Type B pancreatic cell (in vitro differentiated cells): ENCODE measurements at regions not wholly inside any gene's neighbourhood (a gene's known extent, or its start where the extent isn't known, plus 50 kb on each side); places are given as distances from the start of the nearest gene placed in this dataset.

ENCODE experiments used
- DNase-seq: peaks from one replicate; pipeline ENCODE4 v3.0.0; 2021; ENCODE audit warnings: mixed read lengths; ENCODE audit not compliant: unreplicated experiment; ENCODE audit errors: extremely low spot score
- H3K27ac Mint-ChIP-seq: 2 replicates; pipeline ENCODE4 v1.8.0; 2021; ENCODE audit warnings: mild to moderate bottlenecking, mixed read lengths
- H3K27me3 Mint-ChIP-seq: 2 replicates; pipeline ENCODE4 v1.8.0; 2021; ENCODE audit warnings: mixed read lengths
- H3K36me3 Mint-ChIP-seq: 2 replicates; pipeline ENCODE4 v1.8.0; 2021; ENCODE audit warnings: mixed read lengths
- H3K4me1 Mint-ChIP-seq: one replicate; pipeline ENCODE4 v1.8.0; 2021; ENCODE audit warnings: mixed read lengths; ENCODE audit not compliant: unreplicated experiment
- H3K4me3 Mint-ChIP-seq: 2 replicates; pipeline ENCODE4 v1.8.0; 2021; ENCODE audit warnings: mild to moderate bottlenecking, mixed read lengths
- H3K9me3 Mint-ChIP-seq: 2 replicates; pipeline ENCODE4 v1.8.0; 2021; ENCODE audit warnings: mixed read lengths
- TF ChIP-seq, protein P1 (sequence below): fragments of 200-600 bp; sonication (generic); conservative IDR thresholded peaks from 2 replicates; pipeline ENCODE4 v1.5.0; 2021; ENCODE audit warnings: antibody characterized with exemption, mild to moderate bottlenecking

DNA sequence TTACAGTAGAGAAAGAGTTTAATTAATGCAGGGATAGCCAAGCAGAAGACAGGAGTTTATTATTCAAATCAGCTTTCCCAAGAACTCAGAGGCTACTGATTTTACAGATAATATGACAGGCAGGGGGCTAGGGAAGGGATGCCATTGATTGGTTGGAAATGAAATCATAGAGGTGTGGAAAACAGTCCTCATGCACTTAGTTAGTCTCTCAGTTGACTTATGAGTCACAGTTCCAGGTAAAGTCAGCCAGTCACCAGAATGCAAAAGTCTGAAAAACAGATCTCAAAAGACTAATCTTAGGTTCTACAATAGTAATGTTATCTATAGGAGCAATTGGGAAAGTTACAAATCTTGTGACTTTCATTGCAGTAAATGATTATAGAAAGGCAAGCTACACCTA is 676.4 kb upstream of the CHAC2 start:
- no peak overlapping the region for H3K27ac Mint-ChIP-seq
- no peak overlapping the region for H3K4me3 Mint-ChIP-seq
- H3K4me1 Mint-ChIP-seq: no peaks in the 10 kb centered on the region
- no peak for DNase-seq
- H3K27me3 Mint-ChIP-seq: no peaks in the 10 kb centered on the region
- TF ChIP-seq, protein P1, sequence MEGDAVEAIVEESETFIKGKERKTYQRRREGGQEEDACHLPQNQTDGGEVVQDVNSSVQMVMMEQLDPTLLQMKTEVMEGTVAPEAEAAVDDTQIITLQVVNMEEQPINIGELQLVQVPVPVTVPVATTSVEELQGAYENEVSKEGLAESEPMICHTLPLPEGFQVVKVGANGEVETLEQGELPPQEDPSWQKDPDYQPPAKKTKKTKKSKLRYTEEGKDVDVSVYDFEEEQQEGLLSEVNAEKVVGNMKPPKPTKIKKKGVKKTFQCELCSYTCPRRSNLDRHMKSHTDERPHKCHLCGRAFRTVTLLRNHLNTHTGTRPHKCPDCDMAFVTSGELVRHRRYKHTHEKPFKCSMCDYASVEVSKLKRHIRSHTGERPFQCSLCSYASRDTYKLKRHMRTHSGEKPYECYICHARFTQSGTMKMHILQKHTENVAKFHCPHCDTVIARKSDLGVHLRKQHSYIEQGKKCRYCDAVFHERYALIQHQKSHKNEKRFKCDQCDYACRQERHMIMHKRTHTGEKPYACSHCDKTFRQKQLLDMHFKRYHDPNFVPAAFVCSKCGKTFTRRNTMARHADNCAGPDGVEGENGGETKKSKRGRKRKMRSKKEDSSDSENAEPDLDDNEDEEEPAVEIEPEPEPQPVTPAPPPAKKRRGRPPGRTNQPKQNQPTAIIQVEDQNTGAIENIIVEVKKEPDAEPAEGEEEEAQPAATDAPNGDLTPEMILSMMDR: no peak
- no peaks in the 10 kb centered on the region for H3K36me3 Mint-ChIP-seq
- H3K9me3 Mint-ChIP-seq: no peaks in the 10 kb centered on the region

DNA sequence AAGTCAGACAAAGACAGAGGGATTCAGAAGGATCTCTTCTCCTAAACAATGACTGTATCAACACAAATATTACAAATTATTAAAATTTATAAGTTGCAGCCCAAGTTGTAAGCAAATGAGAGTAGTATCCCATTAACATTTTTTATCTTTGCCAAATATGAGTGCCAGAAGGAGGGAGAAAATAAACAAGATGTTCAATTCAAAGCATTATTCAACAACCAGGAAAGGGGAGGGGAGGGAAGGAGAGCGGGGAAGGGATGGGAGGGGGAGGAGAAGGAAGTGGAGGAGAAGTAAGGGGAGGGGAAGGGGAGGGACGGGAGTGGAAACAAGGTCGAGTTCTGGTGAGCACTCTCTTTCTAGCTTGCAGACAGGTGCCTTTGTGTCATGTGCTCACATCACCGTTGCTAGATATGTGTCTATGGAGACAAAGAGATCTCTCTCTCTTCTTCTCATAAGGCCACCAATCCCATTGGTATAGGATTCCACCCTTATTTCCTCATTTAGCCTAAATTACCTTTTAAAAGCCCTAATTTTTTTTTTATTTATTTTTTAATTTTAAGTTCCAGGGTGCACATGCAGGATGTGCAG is 679.6 kb upstream of the CHAC2 start:
- no peak for DNase-seq
- no peaks in the 10 kb centered on the region for H3K36me3 Mint-ChIP-seq
- H3K9me3 Mint-ChIP-seq: no peaks in the 10 kb centered on the region
- no peak overlapping the region for H3K27ac Mint-ChIP-seq
- no peaks in the 10 kb centered on the region for H3K4me1 Mint-ChIP-seq
- H3K27me3 Mint-ChIP-seq: no peaks in the 10 kb centered on the region
- TF ChIP-seq, protein P1: no peak
- no peak overlapping the region for H3K4me3 Mint-ChIP-seq

GRCh38 chr2:53087262-53087873 is 680.2 kb upstream of the CHAC2 start:
- Mint-ChIP-seq H3K4me3 (no peak overlapping the region), H3K27ac (no peak overlapping the region), H3K9me3 (no peaks in the 10 kb centered on the region), H3K36me3 (no peaks in the 10 kb centered on the region), H3K4me1 (no peaks in the 10 kb centered on the region), H3K27me3 (no peaks in the 10 kb centered on the region)
- no peak for DNase-seq
- TF ChIP-seq, protein P1: no peak

DNA sequence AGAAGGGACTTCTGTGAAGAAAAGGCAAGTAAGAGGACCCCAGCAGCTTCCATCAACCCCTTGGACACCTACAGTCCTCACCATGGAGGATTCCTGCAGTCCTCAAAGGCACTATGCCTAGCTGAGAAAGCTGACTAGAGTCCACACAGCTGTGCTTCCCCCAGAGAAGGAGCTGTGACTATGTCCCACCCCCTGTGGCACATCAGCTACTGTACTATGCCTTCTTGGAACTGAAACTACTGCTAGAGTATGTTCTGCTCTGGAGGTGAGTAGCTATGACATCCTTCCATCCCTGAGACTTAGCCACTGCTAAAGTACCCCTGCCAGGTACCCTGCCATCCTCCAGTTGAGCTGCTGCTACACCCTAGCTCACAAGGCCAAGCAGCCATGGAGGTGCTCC is 690.2 kb upstream of the CHAC2 start:
- no peaks in the 10 kb centered on the region for H3K4me1 Mint-ChIP-seq
- H3K9me3 Mint-ChIP-seq: peaks cover 5% of the 10 kb centered on the region
- TF ChIP-seq, protein P1: no peak
- H3K4me3 Mint-ChIP-seq: no peak overlapping the region
- no peak for DNase-seq
- no peak overlapping the region for H3K27ac Mint-ChIP-seq
- H3K27me3 Mint-ChIP-seq: no peaks in the 10 kb centered on the region
- H3K36me3 Mint-ChIP-seq: no peaks in the 10 kb centered on the region

DNA sequence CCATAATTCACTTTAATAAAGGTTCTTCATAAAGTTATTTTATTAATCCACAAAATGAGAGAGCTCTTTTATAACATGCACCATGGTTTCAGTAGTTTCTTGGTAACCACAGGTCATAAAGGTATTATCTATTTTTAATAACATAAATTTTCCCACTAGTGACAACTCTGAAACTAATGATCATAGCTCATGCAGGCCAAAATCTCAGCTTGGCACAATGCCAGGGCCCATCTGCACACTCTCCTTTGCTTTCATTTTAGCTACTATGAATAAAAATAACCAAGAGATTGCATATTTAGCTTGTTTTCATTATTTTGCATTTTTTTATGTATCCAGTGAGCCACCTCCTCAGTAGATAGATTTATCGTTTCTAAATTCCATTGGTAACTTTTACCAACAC is 691.8 kb upstream of the CHAC2 start:
- no peaks in the 10 kb centered on the region for H3K4me1 Mint-ChIP-seq
- no peak for DNase-seq
- TF ChIP-seq, protein P1: no peak
- H3K27me3 Mint-ChIP-seq: no peaks in the 10 kb centered on the region
- no peaks in the 10 kb centered on the region for H3K9me3 Mint-ChIP-seq
- H3K4me3 Mint-ChIP-seq: no peak overlapping the region
- H3K36me3 Mint-ChIP-seq: no peaks in the 10 kb centered on the region
- H3K27ac Mint-ChIP-seq: no peak overlapping the region

DNA sequence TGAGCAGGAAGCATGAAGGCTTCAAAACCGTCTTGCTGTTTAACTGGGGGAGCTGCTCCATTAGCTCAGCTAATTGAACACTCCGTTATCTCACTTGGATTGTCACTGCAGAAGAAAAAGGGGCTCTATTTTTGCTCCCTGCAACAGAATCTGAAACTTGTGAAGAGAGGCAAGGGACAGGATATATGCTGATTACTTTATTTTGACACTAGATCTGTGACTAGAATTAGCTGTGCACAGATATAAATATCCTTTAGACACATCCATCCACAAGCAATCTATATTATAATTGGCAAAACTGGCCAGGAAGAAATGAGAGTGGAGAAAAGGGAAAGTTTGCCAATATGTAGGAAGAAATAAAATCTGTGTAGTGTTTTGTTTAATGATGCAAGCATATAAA is 700.1 kb upstream of the CHAC2 start:
- Mint-ChIP-seq H3K27me3 (no peaks in the 10 kb centered on the region), H3K36me3 (no peaks in the 10 kb centered on the region), H3K27ac (no peak overlapping the region), H3K4me1 (no peaks in the 10 kb centered on the region), H3K9me3 (no peaks in the 10 kb centered on the region), H3K4me3 (no peak overlapping the region)
- TF ChIP-seq, protein P1: no peak
- DNase-seq: no peak
